GM12874 (cell line): ENCODE measurements at regions not wholly inside any gene's neighbourhood (a gene's known extent, or its start where the extent isn't known, plus 50 kb on each side); places are given as distances from the start of the nearest gene placed in this dataset.

Experiments used
- CTCF ChIP-seq: IDR thresholded peaks from 2 replicates; pipeline ENCODE4 v1.5.1; 2011; ENCODE audit warnings: low read depth, mild to moderate bottlenecking, control low read depth, low read length, moderate library complexity; ENCODE audit not compliant: insufficient read depth

- TF ChIP-seq CTCF = no peak
Measured at GRCh38 chr6:10310826-10311225, 104.0 kb downstream of the TFAP2A start.

GRCh38 chr6:10310330-10310653 is 104.6 kb downstream of the TFAP2A start:
- TF ChIP-seq CTCF = no peak

GRCh38 chr6:10309457-10310329 is 105.2 kb downstream of the TFAP2A start:
- TF ChIP-seq CTCF = no peak

GRCh38 chr6:10307476-10307875 is 107.4 kb downstream of the TFAP2A start:
- no peak for TF ChIP-seq CTCF

GRCh38 chr6:10307028-10307427 is 107.8 kb downstream of the TFAP2A start:
- no peak for TF ChIP-seq CTCF

- TF ChIP-seq CTCF = no peak
Measured at GRCh38 chr6:10305790-10306415, 109.0 kb downstream of the TFAP2A start.

- no peak for TF ChIP-seq CTCF
Measured at GRCh38 chr6:10303608-10304506, 111.0 kb downstream of the TFAP2A start.
